Mucosa of stomach (tissue), 1 donor: ENCODE measurements at regions not wholly inside any gene's neighbourhood (a gene's known extent, or its start where the extent isn't known, plus 50 kb on each side); places are given as distances from the start of the nearest gene placed in this dataset.

Source experiments
- H3K27me3 ChIP-seq: one replicate; pipeline ENCODE4 v1.7.0; 2013; ENCODE audit warnings: mild to moderate bottlenecking, low read length; ENCODE audit not compliant: control insufficient read depth, insufficient read depth
- H3K36me3 ChIP-seq: one replicate; pipeline ENCODE4 v1.7.0; 2013; ENCODE audit warnings: low read length; ENCODE audit not compliant: control insufficient read depth, insufficient read depth
- H3K4me1 ChIP-seq: one replicate; pipeline ENCODE4 v1.7.0; 2013; ENCODE audit warnings: mild to moderate bottlenecking, low read length; ENCODE audit not compliant: control insufficient read depth, insufficient read depth
- H3K4me3 ChIP-seq: one replicate; pipeline ENCODE4 v1.7.0; 2013; ENCODE audit warnings: low read length
- H3K9ac ChIP-seq: one replicate; pipeline ENCODE4 v1.7.0; 2013; ENCODE audit warnings: mild to moderate bottlenecking, low read length, moderate library complexity
- H3K9me3 ChIP-seq: one replicate; pipeline ENCODE4 v1.7.0; 2013; ENCODE audit warnings: mild to moderate bottlenecking, low read length, moderate library complexity; ENCODE audit not compliant: control insufficient read depth
- donor health status: Pancreatic carcinoma.

DNA sequence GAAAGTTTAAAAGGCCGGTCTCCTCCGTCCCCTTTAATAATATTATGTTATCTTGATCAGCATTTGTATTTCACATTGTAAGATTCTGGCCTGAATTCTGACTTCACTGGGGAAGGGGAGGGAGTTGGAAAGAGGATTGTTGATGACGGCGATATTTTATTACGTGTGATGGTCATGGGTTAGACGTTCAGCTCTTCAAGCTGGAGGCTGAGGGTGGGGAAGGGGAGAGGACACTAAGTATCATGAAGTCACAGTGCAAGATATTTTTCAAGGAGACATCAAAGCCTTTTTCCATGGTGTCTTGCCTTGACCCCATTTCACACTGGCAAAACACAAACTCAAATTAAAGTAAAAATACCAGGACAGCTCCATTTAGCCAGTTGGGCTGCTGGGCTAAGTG lies 126.7 kb downstream of the WDR11 start:
- Histone ChIP-seq H3K36me3 (no peaks in the 10 kb centered on the region), H3K27me3 (no peaks in the 10 kb centered on the region), H3K4me1 (peaks cover 39% of the 10 kb centered on the region), H3K4me3 (no peak overlapping the region), H3K9ac (no peak overlapping the region), H3K9me3 (no peaks in the 10 kb centered on the region)

DNA sequence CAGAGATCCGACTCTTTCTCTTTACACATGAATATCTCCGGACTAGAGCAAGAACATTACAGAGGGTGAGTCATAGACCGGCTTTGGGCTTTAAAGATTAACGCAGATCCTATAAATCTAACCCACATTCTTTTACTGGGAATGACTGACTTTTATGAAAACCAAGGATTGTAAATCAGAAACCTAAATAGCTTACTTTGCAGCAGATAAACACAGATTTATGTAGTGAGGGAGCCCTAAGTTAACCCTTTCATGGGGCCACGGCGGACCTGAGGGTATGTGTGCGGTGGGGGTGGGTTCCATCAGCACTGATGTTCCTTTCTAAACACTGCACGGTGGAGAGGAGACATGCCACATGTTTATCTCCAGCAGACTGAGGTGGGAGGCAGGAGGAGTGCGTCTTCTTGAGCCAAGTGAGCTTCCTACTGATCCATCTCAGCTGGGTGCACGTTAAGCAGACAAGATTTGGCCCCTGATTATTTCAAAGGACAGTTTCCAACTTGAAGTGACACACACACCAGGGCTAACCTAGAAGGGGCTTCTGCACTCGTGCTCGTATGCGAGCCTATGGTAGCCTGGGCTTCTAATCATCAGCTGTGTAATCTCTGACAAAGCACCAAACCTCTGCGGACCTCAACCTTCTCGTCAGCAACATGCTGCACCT lies 127.6 kb downstream of the WDR11 start:
- H3K4me1 ChIP-seq = peaks cover 44% of the 10 kb centered on the region
- H3K36me3 ChIP-seq = no peaks in the 10 kb centered on the region
- H3K9me3 ChIP-seq = no peaks in the 10 kb centered on the region
- no peak overlapping the region for H3K9ac ChIP-seq
- H3K27me3 ChIP-seq = no peaks in the 10 kb centered on the region
- peak overlapping the region; percentile 10 for H3K4me3 ChIP-seq

DNA sequence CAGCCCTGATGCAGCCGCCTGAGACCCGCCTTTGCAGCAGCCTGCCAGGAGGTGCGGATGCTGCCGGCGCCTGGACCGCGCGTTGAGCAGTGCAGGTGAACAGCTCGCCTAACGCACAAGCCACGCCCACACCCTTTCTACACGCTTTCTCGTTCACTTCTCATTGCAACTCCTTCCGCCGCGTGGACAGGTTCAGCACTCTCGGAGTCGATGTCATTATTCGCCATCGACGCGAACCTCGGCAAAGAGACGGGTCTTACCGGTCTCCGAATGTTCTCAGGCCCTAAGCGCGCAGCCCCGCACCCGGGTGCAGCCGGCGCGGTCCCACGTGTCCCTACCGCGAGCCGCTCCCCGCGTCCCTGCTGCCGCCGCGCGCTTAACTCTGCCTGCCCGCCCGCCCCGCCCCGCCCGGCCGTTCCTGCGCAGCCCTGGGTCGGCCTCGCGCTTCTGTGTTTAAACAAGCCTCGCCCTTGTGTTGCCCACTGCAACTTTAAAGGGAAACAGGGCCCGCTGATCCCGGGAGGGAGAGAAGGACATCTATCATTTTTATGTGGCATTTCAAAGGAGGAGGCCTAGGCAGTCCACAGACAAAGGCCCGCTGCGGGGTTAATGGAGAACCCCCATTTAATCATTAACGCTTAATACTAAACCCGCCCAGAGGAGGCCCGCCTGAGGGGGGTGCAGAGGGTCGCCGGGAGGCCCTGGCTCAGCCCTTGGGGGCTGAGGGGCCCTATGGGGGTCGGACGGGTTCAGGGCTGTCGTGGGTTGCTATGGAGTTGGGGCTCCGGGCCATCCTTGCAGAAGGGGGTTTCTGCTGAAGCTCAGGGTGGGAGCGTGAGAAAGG lies 128.5 kb downstream of the WDR11 start:
- peak overlapping the region; percentile 47 for H3K9ac ChIP-seq
- no peaks in the 10 kb centered on the region for H3K36me3 ChIP-seq
- peaks cover 44% of the 10 kb centered on the region for H3K4me1 ChIP-seq
- peak overlapping the region; percentile 10 for H3K4me3 ChIP-seq
- no peaks in the 10 kb centered on the region for H3K27me3 ChIP-seq
- no peaks in the 10 kb centered on the region for H3K9me3 ChIP-seq

DNA sequence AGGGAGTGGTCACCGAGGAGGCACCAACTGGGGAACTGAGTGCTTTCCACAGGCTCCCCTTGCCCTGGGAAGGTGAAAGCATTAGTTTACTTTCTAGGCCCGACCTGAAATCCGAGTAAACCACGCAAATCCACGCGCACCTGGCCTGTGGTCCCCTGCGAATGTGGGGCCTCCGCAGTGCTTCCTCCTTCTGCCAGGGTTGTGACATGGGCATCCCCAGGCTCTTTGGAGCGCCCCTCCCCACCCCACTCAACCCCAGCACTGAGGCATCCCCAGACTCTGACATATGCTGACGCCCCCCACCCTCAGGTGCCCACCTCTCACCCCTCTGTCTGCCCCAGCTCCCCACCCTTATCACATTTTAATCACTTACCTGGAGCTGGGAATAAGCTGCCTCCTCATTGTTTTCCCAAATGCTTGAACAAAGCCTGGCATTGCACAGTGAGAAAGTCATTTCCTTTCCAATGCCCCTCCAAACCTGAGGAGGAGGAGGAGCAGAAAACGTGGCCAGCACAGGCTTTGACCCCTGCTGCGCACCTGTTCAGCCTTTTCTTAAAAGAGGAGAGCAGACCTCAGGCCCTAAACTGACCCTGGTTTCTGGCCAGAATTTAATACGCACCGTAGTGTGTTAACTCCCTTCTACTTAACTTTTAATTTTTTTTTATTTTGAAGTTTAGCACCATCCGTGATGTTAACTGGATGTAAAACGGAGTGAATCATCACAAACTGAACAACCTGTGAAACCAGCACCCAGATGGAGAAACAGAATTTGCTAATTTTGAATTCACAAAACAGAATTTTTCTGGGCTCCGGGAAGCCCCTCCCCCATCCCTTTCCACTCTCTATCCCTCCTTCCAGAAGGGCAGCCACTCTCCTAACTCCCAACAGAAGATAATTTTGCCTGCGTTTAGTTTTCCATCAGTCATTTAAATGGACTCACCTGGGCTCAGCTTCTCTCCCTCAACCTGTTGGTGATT lies 129.4 kb downstream of the WDR11 start:
- H3K9me3 ChIP-seq = no peaks in the 10 kb centered on the region
- no peaks in the 10 kb centered on the region for H3K36me3 ChIP-seq
- peak overlapping the region; percentile 47 for H3K9ac ChIP-seq
- no peaks in the 10 kb centered on the region for H3K27me3 ChIP-seq
- H3K4me3 ChIP-seq = no peak overlapping the region
- peaks cover 44% of the 10 kb centered on the region for H3K4me1 ChIP-seq

DNA sequence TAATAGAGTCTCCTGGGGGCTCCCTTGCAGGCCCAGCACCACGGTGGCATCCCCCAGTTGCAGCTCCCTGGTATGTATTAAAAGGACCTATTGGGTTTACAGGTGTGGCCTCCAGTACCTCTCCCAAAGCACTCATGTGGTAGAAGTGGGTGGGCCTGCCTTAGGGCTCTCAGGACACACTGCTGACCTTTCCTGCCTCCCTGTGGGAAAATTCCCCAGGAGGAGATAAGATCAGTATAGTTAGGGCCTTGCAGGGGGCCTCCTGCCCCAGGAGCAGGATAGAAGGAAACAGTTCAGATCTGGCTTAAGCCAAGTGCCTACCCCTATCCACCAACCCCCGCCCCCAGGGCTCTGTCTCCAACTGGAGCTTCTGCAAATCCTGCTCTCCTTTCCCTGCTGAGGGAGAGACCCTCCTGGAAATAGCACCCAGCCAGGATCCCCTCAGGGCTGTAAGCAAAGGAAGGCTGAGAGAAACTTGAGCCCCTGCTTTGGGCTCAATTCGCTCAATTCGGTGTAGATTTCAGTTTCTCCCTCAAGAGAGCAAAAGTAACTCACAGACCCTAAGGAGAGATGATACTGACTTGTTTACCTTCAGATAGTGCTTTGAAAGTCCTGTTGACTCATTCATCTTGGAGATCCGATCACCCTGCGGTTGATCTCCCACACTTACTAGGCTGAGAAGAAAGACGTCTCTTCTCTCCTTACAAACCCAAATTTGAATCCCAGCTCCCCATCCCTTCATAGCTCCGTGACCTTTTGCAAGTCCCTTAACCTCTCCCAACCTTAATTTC lies 130.6 kb downstream of the WDR11 start:
- H3K27me3 ChIP-seq = no peaks in the 10 kb centered on the region
- H3K36me3 ChIP-seq = no peaks in the 10 kb centered on the region
- no peaks in the 10 kb centered on the region for H3K9me3 ChIP-seq
- H3K4me3 ChIP-seq = no peak overlapping the region
- peaks cover 44% of the 10 kb centered on the region for H3K4me1 ChIP-seq
- H3K9ac ChIP-seq = no peak overlapping the region

DNA sequence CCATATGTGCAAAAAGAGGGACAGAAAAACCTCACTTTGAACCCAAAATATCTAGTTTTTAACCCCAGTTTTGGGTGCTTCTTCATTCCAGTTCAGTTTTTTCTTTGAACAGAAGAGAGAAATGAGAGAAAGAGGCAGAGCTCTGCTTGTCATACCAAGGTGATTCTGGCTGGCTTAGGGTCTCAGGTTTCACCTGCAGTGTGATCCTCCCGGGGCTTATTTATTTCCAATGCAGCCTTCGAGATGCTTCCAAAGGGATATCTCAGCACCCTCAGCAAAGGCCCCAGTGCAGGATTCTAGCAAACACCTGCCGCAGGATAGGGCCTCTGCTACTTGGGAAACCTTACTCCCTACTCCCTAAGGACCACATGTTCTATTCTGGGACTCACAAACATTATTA lies 131.3 kb downstream of the WDR11 start:
- Histone ChIP-seq H3K9me3 (no peaks in the 10 kb centered on the region), H3K27me3 (no peaks in the 10 kb centered on the region), H3K4me1 (peaks cover 49% of the 10 kb centered on the region), H3K36me3 (no peaks in the 10 kb centered on the region), H3K9ac (no peak overlapping the region), H3K4me3 (no peak overlapping the region)

DNA sequence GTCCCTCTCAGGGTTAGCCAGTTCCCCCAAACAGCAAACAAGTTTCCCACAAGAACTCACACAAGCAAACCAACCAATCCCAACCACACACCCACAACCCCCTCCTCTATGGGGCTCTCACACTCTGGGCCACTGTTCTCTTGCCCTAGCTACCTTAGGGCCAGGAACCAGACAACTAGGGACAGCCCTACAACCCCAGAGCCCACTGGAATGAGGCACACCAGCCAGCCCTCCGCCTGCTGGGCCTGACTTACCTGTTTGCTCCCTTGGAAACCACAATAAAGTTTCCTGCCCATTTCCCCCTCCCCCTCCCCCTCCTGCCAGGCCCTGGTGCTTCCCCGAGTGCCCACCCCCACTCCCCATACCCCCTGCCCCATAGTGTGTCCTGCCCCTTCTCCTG lies 132.6 kb downstream of the WDR11 start:
- H3K36me3 ChIP-seq = no peaks in the 10 kb centered on the region
- H3K4me3 ChIP-seq = no peak overlapping the region
- no peaks in the 10 kb centered on the region for H3K27me3 ChIP-seq
- no peak overlapping the region for H3K9ac ChIP-seq
- H3K4me1 ChIP-seq = peaks cover 46% of the 10 kb centered on the region
- no peaks in the 10 kb centered on the region for H3K9me3 ChIP-seq

DNA sequence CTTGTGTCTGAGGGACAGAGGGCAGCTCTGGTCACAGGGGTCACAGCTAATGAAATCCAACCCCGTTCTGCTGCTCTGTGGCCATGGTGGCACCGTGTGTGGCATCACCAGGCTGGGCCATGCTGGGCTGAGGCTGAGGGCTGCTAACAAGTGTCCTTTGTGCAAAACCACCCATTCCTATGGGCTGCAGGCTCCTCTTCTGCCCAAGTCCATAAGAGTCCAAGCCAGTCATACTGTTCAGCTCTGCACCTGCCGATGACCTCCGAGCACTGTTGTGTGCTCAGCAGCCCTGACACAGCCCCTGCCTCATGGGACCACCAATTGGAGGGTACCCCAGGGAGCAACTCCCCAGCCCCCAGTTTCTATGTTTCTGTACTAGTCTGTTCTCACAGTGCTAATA lies 133.1 kb downstream of the WDR11 start:
- Histone ChIP-seq H3K36me3 (no peaks in the 10 kb centered on the region), H3K9me3 (no peaks in the 10 kb centered on the region), H3K27me3 (no peaks in the 10 kb centered on the region), H3K4me3 (no peak overlapping the region), H3K4me1 (peaks cover 41% of the 10 kb centered on the region), H3K9ac (no peak overlapping the region)

DNA sequence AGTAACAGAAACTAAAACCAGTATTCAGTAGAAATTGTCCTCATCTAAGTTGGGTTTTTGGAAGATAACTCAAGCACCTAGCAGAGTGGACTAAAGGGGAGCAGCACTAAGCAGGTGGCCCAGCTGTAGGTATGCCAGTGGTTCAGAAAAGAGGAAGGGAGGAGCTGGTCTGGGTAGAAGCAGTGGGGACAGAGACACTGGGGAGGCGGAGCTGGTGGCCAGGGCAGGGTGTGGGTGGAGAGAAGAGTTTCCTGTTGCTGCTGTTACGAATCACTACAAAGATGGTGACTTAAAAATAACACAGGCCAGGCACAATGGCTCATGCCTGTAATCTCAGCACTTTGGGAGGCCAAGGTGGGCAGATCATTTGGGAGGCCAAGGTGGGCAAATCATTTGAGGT lies 136.2 kb downstream of the WDR11 start:
- Histone ChIP-seq H3K4me3 (no peak overlapping the region), H3K9me3 (no peaks in the 10 kb centered on the region), H3K36me3 (no peaks in the 10 kb centered on the region), H3K4me1 (peaks cover 16% of the 10 kb centered on the region), H3K9ac (no peak overlapping the region), H3K27me3 (no peaks in the 10 kb centered on the region)

DNA sequence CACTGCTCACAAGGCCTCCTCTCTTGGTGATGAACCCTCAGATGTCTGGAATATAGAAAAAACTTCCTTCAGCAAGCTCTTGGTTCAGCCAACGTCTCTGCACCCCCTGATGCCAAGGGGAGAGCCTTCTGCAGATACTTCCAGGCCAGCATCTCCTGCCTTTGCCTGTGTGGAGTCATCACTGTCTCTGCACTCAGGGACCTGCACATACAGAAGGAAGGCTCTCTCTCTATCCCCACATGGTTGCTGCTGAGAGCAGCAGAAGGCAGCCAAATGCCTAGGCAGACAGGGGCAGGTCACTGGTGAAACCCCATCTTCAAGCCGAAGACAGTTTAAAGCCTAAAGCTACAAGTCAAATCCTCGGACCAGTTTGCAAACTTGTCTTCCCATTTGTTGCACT lies 137.6 kb downstream of the WDR11 start:
- Histone ChIP-seq H3K9me3 (no peaks in the 10 kb centered on the region), H3K36me3 (no peaks in the 10 kb centered on the region), H3K27me3 (no peaks in the 10 kb centered on the region), H3K9ac (no peak overlapping the region), H3K4me3 (no peak overlapping the region), H3K4me1 (peaks cover 5% of the 10 kb centered on the region)

DNA sequence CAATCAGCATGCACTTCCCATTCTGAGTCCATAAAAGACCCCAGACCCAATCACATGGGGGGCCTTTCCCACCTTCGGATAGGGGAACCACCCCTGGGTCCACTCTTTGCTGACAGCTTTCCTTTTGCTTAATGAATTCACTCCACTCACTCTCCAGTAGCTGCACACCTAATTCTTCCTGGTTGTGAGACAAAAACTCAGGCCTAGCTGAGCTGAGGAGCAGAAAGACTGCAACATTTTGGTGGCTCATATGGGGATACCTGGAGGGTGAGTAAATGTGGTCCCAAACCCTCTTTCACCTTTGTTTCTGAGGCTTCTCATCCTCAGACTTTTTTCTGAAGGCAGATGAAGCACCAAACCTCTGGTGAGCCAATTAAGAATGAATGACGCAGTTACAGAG lies 138.1 kb downstream of the WDR11 start:
- no peaks in the 10 kb centered on the region for H3K27me3 ChIP-seq
- H3K9ac ChIP-seq = no peak overlapping the region

More for the DNA sequence above, 138.1 kb downstream of the WDR11 start:
- no peaks in the 10 kb centered on the region for H3K9me3 ChIP-seq
- H3K36me3 ChIP-seq = no peaks in the 10 kb centered on the region
- H3K4me1 ChIP-seq = peaks cover 5% of the 10 kb centered on the region
- no peak overlapping the region for H3K4me3 ChIP-seq
